Mesothelial cell of epicardium (in vitro differentiated cells): ENCODE measurements at regions not wholly inside any gene's neighbourhood (a gene's known extent, or its start where the extent isn't known, plus 50 kb on each side); places are given as distances from the start of the nearest gene placed in this dataset.

Source experiments
- DNase-seq, 2 experiments: peaks; one replicate each; pipeline ENCODE4 v3.0.0; 2021; ENCODE audit warnings: low spot score in 2 of 2; ENCODE audit not compliant: unreplicated experiment in 2 of 2
- H3K27ac Mint-ChIP-seq: 2 replicates; pipeline ENCODE4 v1.8.0; 2021; ENCODE audit warnings: mixed read lengths
- H3K27me3 Mint-ChIP-seq: 2 replicates; pipeline ENCODE4 v1.8.0; 2021; ENCODE audit warnings: low read depth, mixed read lengths
- H3K36me3 Mint-ChIP-seq: 2 replicates; pipeline ENCODE4 v1.8.0; 2021; ENCODE audit warnings: mixed read lengths
- H3K4me1 Mint-ChIP-seq: 2 replicates; pipeline ENCODE4 v1.8.0; 2021; ENCODE audit warnings: mixed read lengths
- H3K4me3 Mint-ChIP-seq: 2 replicates; pipeline ENCODE4 v1.8.0; 2021; ENCODE audit warnings: mild to moderate bottlenecking, moderate library complexity, mixed read lengths
- H3K9me3 Mint-ChIP-seq: 2 replicates; pipeline ENCODE4 v1.8.0; 2021; ENCODE audit warnings: mixed read lengths
- CTCF ChIP-seq: fragments of 200-600 bp; sonication (generic); IDR thresholded peaks from one replicate; pipeline ENCODE4 v1.5.0; 2021; ENCODE audit warnings: antibody characterized with exemption; ENCODE audit not compliant: unreplicated experiment

DNA sequence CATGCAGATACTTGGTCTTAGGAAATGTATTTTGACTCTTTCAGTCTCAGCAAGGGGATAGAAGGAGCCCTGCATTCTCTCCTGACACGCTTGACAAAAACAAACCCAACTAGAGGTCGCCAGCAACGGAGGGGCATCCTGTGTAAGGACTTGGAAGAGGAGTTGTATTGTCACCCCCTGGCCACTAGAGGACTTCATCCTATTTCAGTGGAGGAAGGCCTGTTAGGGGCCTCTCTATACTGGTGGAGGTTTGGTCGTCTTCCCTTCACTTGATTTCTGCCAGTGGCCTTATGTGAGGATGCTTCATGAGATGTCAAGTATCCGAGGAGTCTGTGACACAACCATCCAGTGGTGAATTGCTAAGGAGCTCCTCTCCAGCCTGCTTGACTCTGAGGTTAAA lies 122.8 kb upstream of the STC2 start:
- Mint-ChIP-seq H3K4me3 (no peak overlapping the region), H3K36me3 (no peaks in the 10 kb centered on the region), H3K27ac (no peak overlapping the region), H3K9me3 (no peaks in the 10 kb centered on the region), H3K27me3 (no peaks in the 10 kb centered on the region), H3K4me1 (no peaks in the 10 kb centered on the region)
- peak; percentile 21 for TF ChIP-seq CTCF
- no peak for DNase-seq

DNA sequence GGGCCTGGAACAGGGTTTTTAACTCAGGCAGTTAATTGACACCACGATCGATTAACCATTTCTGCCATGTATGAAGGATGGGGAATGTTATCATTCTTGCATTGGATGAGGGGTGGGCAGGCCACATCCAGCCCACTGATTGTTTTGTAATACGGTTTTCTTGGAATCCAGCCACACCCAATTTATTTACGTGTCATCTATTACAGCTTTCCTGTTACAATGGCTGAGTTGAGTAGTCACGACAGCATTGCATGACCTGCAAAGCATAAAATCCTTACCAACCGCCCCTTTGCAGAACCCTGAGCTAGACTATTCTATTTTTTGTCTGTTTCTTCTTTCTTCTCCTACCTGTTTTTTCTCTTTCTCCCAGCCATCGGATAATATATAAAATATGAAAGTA lies 122.0 kb upstream of the STC2 start:
- Mint-ChIP-seq H3K4me1 (no peaks in the 10 kb centered on the region), H3K4me3 (no peak overlapping the region), H3K27me3 (no peaks in the 10 kb centered on the region), H3K27ac (no peak overlapping the region), H3K36me3 (no peaks in the 10 kb centered on the region), H3K9me3 (no peaks in the 10 kb centered on the region)
- no peak for TF ChIP-seq CTCF
- DNase-seq: no peak

GRCh38 chr5:173448856-173449255 lies 120.6 kb upstream of the STC2 start:
- no peak for TF ChIP-seq CTCF
- no peak for DNase-seq
- Mint-ChIP-seq H3K9me3 (no peaks in the 10 kb centered on the region), H3K27ac (no peak overlapping the region), H3K27me3 (no peaks in the 10 kb centered on the region), H3K36me3 (no peaks in the 10 kb centered on the region), H3K4me3 (no peak overlapping the region), H3K4me1 (no peaks in the 10 kb centered on the region)

GRCh38 chr5:173443971-173444370 lies 115.8 kb upstream of the STC2 start:
- no peaks in the 10 kb centered on the region for H3K9me3 Mint-ChIP-seq
- TF ChIP-seq CTCF: no peak
- no peak overlapping the region for H3K27ac Mint-ChIP-seq
- no peaks in the 10 kb centered on the region for H3K4me1 Mint-ChIP-seq
- no peak for DNase-seq
- H3K36me3 Mint-ChIP-seq: no peaks in the 10 kb centered on the region
- no peak overlapping the region for H3K4me3 Mint-ChIP-seq
- H3K27me3 Mint-ChIP-seq: peaks cover 16% of the 10 kb centered on the region

GRCh38 chr5:173441053-173441628 lies 112.9 kb upstream of the STC2 start:
- Mint-ChIP-seq H3K4me3 (no peak overlapping the region), H3K36me3 (no peaks in the 10 kb centered on the region), H3K4me1 (no peaks in the 10 kb centered on the region), H3K27ac (no peak overlapping the region), H3K27me3 (peaks cover 22% of the 10 kb centered on the region), H3K9me3 (no peaks in the 10 kb centered on the region)
- no peak for DNase-seq
- no peak for TF ChIP-seq CTCF

DNA sequence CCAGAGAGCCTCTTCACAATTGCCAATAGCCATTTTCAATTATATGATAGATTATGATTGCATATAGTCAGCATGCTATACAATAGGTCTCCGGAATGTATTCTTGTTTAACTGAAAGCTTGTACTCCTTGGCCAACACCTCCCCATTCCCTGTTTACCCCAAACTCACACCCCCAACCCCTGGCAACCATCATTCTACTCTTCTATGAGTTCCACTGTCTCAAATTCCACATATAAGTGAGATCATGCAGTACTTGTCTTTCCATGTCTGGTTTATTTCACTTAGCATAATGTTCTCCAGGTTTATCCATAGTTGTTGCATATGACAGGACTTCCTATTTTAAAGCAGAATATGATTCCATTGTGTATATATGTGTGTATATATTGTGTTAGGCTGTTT lies 110.7 kb upstream of the STC2 start:
- TF ChIP-seq CTCF: no peak
- Mint-ChIP-seq H3K4me1 (no peaks in the 10 kb centered on the region), H3K4me3 (no peak overlapping the region), H3K27me3 (peaks cover 35% of the 10 kb centered on the region), H3K9me3 (no peaks in the 10 kb centered on the region), H3K27ac (no peak overlapping the region), H3K36me3 (no peaks in the 10 kb centered on the region)
- no peak for DNase-seq
